GM23338 (cell line): ENCODE measurements at regions not wholly inside any gene's neighbourhood (a gene's known extent, or its start where the extent isn't known, plus 50 kb on each side); places are given as distances from the start of the nearest gene placed in this dataset.

Experiments
- CREB1 ChIP-seq: fragments of 250-450 bp; sonication (Bioruptor Pico); IDR thresholded peaks from 2 replicates; pipeline ENCODE4 v1.5.0; 2020; ENCODE audit warnings: low read depth, mild to moderate bottlenecking, moderate library complexity
- CTCF ChIP-seq, 2 experiments: fragments of 200-600 bp in 1 of 2; sonication (generic) in 1 of 2; conservative IDR thresholded peaks; 2 replicates each; pipeline versions ENCODE4 v1.5.1 to v1.6.1; 2016 to 2017; ENCODE audit warnings: antibody characterized with exemption in 2 of 2, low read depth in 2 of 2, mild to moderate bottlenecking in 2 of 2, moderate library complexity in 1 of 2
- ETS1 ChIP-seq: IDR thresholded peaks from 2 replicates; pipeline ENCODE4 v1.6.1; 2016; ENCODE audit warnings: antibody characterized with exemption
- EZH2 ChIP-seq: fragments of 200-600 bp; sonication (generic); IDR thresholded peaks from one replicate; pipeline ENCODE4 v1.8.0; 2017; ENCODE audit warnings: antibody characterized with exemption, mild to moderate bottlenecking, low read depth; ENCODE audit not compliant: unreplicated experiment
- EZH2phosphoT487 ChIP-seq: fragments of 200-600 bp; sonication (generic); IDR thresholded peaks from one replicate; pipeline ENCODE4 v1.8.1; 2018; ENCODE audit warnings: antibody characterized with exemption; ENCODE audit not compliant: unreplicated experiment
- JUNB ChIP-seq: IDR thresholded peaks from one replicate; pipeline ENCODE4 v1.6.1; 2016; ENCODE audit warnings: antibody characterized with exemption; ENCODE audit not compliant: unreplicated experiment
- NANOG ChIP-seq: IDR thresholded peaks from 2 replicates; pipeline ENCODE4 v1.6.1; 2016; ENCODE audit warnings: antibody characterized with exemption, borderline replicate concordance
- POLR2AphosphoS5 ChIP-seq: IDR thresholded peaks from 2 replicates; pipeline ENCODE4 v1.6.1; 2016; ENCODE audit warnings: antibody characterized with exemption, low read depth
- REST ChIP-seq: IDR thresholded peaks from one replicate; pipeline ENCODE4 v1.6.1; 2018; ENCODE audit warnings: antibody characterized with exemption; ENCODE audit not compliant: unreplicated experiment
- STAT1 ChIP-seq: IDR thresholded peaks from one replicate; pipeline ENCODE4 v1.6.1; 2016; ENCODE audit warnings: antibody characterized with exemption; ENCODE audit not compliant: unreplicated experiment
- ZNF114 ChIP-seq: fragments of 250-450 bp; sonication (Bioruptor Pico); IDR thresholded peaks from 2 replicates; pipeline ENCODE4 v1.5.0; 2020; ENCODE audit warnings: mild to moderate bottlenecking, moderate library complexity

- TF ChIP-seq EZH2phosphoT487 (no peak), EZH2 (no peak), CTCF (conservative IDR thresholded peaks at IDR 0.05; ENCODE audit: low read depth in 2 of 2) (no peak), POLR2AphosphoS5 (no peak), JUNB (no peak), ETS1 (no peak), REST (no peak), ZNF114 (CRISPR knock-in tag) (no peak), NANOG (no peak), STAT1 (no peak), CREB1 (CRISPR knock-in tag) (no peak)
Measured at GRCh38 chr4:24002330-24002966, 112.6 kb upstream of the PPARGC1A start.
